B cell (primary cell): ENCODE measurements at regions not wholly inside any gene's neighbourhood (a gene's known extent, or its start where the extent isn't known, plus 50 kb on each side); places are given as distances from the start of the nearest gene placed in this dataset.

Experiments
- ATAC-seq: fragments of 200-7000 bp; cut with Tn5 transposase; one replicate; pipeline ENCODE4 v1.10.0; 2021; ENCODE audit warnings: low read depth, mild to moderate bottlenecking, moderate number of reproducible peaks, moderate library complexity
- CTCF ChIA-PET: fragments of 350-600 bp; sonication (Branson Sonifier 250); formaldehyde crosslinking; loops from one replicate; lab custom pipeline; 2021; ENCODE audit warnings: antibody characterized with exemption, inconsistent platforms; lab: Charles Lee
- POLR2A ChIA-PET: fragments of 350-600 bp; sonication (Branson Sonifier 250); formaldehyde crosslinking; loops from one replicate; lab custom pipeline; 2021; ENCODE audit warnings: antibody characterized with exemption; lab: Charles Lee
- DNase-seq: peaks from one replicate; pipeline ENCODE4 v3.0.0; 2013
- H2AFZ ChIP-seq: 2 replicates; pipeline ENCODE4 v1.6.1; 2012; ENCODE audit warnings: mild to moderate bottlenecking, low read depth, low read length; ENCODE audit not compliant: insufficient read depth, poor library complexity, severe bottlenecking
- H3K27ac ChIP-seq, 2 donors: 1 replicate in 1 of 2; 2 replicates in 1 of 2; pipeline ENCODE4 v1.5.1; 2012 to 2013; ENCODE audit warnings: low read length in 2 of 2, mild to moderate bottlenecking in 2 of 2, moderate library complexity in 1 of 2
- H3K27me3 ChIP-seq, 4 experiments: fragments of 200-600 bp in 1 of 4; sonication (generic) in 1 of 4; replicated peaks in 1 of 4; 1 replicate in 2 of 4; 2 replicates in 2 of 4; pipeline versions ENCODE4 v1.6.1 to v1.7.0; 2013 to 2016; ENCODE audit warnings: low read length in 3 of 4, mild to moderate bottlenecking in 2 of 4, mixed read lengths in 1 of 4, moderate library complexity in 1 of 4; ENCODE audit not compliant: insufficient read depth in 4 of 4, control insufficient read depth in 3 of 4; ENCODE audit errors: control extremely low read depth in 1 of 4
- H3K36me3 ChIP-seq, 2 experiments: replicated peaks in 1 of 2; 1 replicate in 1 of 2; 2 replicates in 1 of 2; pipeline versions ENCODE4 v1.6.1 to v1.7.1; 2013; ENCODE audit warnings: low read length in 1 of 2; ENCODE audit not compliant: insufficient read depth in 2 of 2, control insufficient read depth in 1 of 2; ENCODE audit errors: control extremely low read depth in 1 of 2, extremely low read depth in 1 of 2
- H3K4me1 ChIP-seq, 2 donors: fragments of 200-600 bp in 1 of 2; sonication (generic) in 1 of 2; 1 replicate in 1 of 2; 2 replicates in 1 of 2; pipeline versions ENCODE4 v1.5.1 to v1.6.1; 2013 to 2017; ENCODE audit warnings: low read length in 2 of 2; ENCODE audit not compliant: control insufficient read depth in 2 of 2, insufficient read depth in 2 of 2
- H3K4me2 ChIP-seq: replicated peaks from 2 replicates; pipeline ENCODE3; 2012; ENCODE audit warnings: mild to moderate bottlenecking, low read depth, low read length; ENCODE audit not compliant: poor library complexity, severe bottlenecking
- H3K4me3 ChIP-seq, 5 experiments: fragments of 200-600 bp in 1 of 5; sonication (generic) in 1 of 5; 1 replicate in 3 of 5; 2 replicates in 2 of 5; pipeline versions ENCODE4 v1.5.1 to v1.7.0; 2011 to 2016; ENCODE audit warnings: low read length in 4 of 5, mild to moderate bottlenecking in 4 of 5, low read depth in 2 of 5, control low read depth in 1 of 5, moderate library complexity in 1 of 5; ENCODE audit not compliant: insufficient read depth in 1 of 5; ENCODE audit errors: control extremely low read depth in 1 of 5, extremely low read depth in 1 of 5
- H3K79me2 ChIP-seq: fragments of 200-600 bp; sonication (generic); one replicate; pipeline ENCODE4 v1.6.0; 2016; ENCODE audit warnings: low read length; ENCODE audit not compliant: control insufficient read depth, insufficient read depth
- H3K9ac ChIP-seq: fragments of 200-600 bp; sonication (generic); 2 replicates; pipeline ENCODE4 v1.6.1; 2017; ENCODE audit warnings: mild to moderate bottlenecking, low read length, moderate library complexity
- H3K9me3 ChIP-seq, 3 donors: one replicate each; pipeline versions ENCODE4 v1.6.1 to v1.7.1; 2013; ENCODE audit warnings: low read length in 2 of 3; ENCODE audit not compliant: control insufficient read depth in 2 of 3, insufficient read depth in 1 of 3; ENCODE audit errors: control extremely low read depth in 1 of 3
- H4K20me1 ChIP-seq: 2 replicates; pipeline ENCODE4 v1.6.0; 2012; ENCODE audit warnings: mild to moderate bottlenecking, low read length; ENCODE audit not compliant: insufficient read depth, control insufficient read depth, poor library complexity, severe bottlenecking
- H3K27ac Mint-ChIP-seq: one replicate; pipeline ENCODE4 v1.8.0; 2021; ENCODE audit warnings: mixed read lengths
- H3K27me3 Mint-ChIP-seq: one replicate; pipeline ENCODE4 v1.8.0; 2021; ENCODE audit warnings: mixed read lengths
- H3K4me1 Mint-ChIP-seq: one replicate; pipeline ENCODE4 v1.8.0; 2021; ENCODE audit warnings: mixed read lengths
- H3K4me3 Mint-ChIP-seq: one replicate; pipeline ENCODE4 v1.8.0; 2021; ENCODE audit warnings: mixed read lengths
- H3K9me3 Mint-ChIP-seq: one replicate; pipeline ENCODE4 v1.8.0; 2022; ENCODE audit warnings: mixed read lengths; ENCODE audit not compliant: insufficient read depth
- CTCF ChIP-seq: fragments of 200-600 bp; IDR thresholded peaks from one replicate; pipeline ENCODE4 v1.8.0; 2022; ENCODE audit warnings: antibody characterized with exemption, mild to moderate bottlenecking
- EZH2 ChIP-seq: IDR thresholded peaks from 2 replicates; pipeline ENCODE4 v1.6.1; 2012; ENCODE audit warnings: borderline replicate concordance, low read depth, mild to moderate bottlenecking, moderate library complexity, low read length; ENCODE audit not compliant: insufficient read depth, poor library complexity, severe bottlenecking
- WGBS: methylation state at CpG from one replicate; pipeline ENCODE4 v1.1.5; 2013; ENCODE audit warnings: missing lambda C conversion rate; ENCODE audit not compliant: insufficient coverage; 5-methylcytosine and 5-hydroxymethylcytosine counted together
- intact Hi-C: fragments of 100-400 bp; cut with micrococcal nuclease; formaldehyde crosslinking; loops from one replicate; pipeline ENCODE4 v1.10.0; 2022

- no peak overlapping the region for H3K4me2 ChIP-seq
- H3K4me1 Mint-ChIP-seq = no peaks in the 10 kb centered on the region
- no peaks in the 10 kb centered on the region for H3K79me2 ChIP-seq
- 100% methylated on average over 1 of the region's 2 CpGs for WGBS
- intact Hi-C loops = no loop called here
- POLR2A ChIA-PET = no interaction called here
- no peak overlapping the region for H3K9ac ChIP-seq
- DNase-seq (no peak), ATAC-seq (no peak)
- H3K4me3 Mint-ChIP-seq = no peak overlapping the region
- no peaks in the 10 kb centered on the region for H3K27me3 ChIP-seq
- H2AFZ ChIP-seq = no peak overlapping the region
- H3K4me3 ChIP-seq = no peak overlapping the region
- H3K9me3 Mint-ChIP-seq = no peaks in the 10 kb centered on the region
- H3K4me1 ChIP-seq = no peaks in the 10 kb centered on the region
- H4K20me1 ChIP-seq = no peaks in the 10 kb centered on the region
- no peaks in the 10 kb centered on the region for H3K27me3 Mint-ChIP-seq
- peaks cover 0 to 1% (median 0%) of the 10 kb centered on the region in 3 donors for H3K9me3 ChIP-seq
- H3K27ac ChIP-seq = no peak overlapping the region
- CTCF ChIA-PET = no interaction called here
- TF ChIP-seq CTCF (no peak), EZH2 (no peak)
- H3K36me3 ChIP-seq = no peaks in the 10 kb centered on the region
- H3K27ac Mint-ChIP-seq = no peak overlapping the region
Observed at GRCh38 chr3:945738-946137, 147.1 kb upstream of the CNTN6 start.

GRCh38 chr3:952906-953305 lies 139.9 kb upstream of the CNTN6 start:
- TF ChIP-seq EZH2 (no peak), CTCF (no peak)
- Histone ChIP-seq H3K36me3 (no peaks in the 10 kb centered on the region), H2AFZ (no peak overlapping the region), H3K4me2 (no peak overlapping the region), H4K20me1 (no peaks in the 10 kb centered on the region), H3K27ac (no peak overlapping the region), H3K79me2 (no peaks in the 10 kb centered on the region), H3K9me3 (peaks cover 0 to 3% (median 2%) of the 10 kb centered on the region in 3 donors), H3K4me1 (no peaks in the 10 kb centered on the region), H3K27me3 (no peaks in the 10 kb centered on the region), H3K4me3 (no peak overlapping the region), H3K9ac (no peak overlapping the region)
- H3K4me3 Mint-ChIP-seq = no peak overlapping the region
- H3K4me1 Mint-ChIP-seq = no peaks in the 10 kb centered on the region
- WGBS = 100% methylated on average over 1 of the region's 1 CpG
- ATAC-seq = no peak
- no peak overlapping the region for H3K27ac Mint-ChIP-seq
- H3K27me3 Mint-ChIP-seq = no peaks in the 10 kb centered on the region
- H3K9me3 Mint-ChIP-seq = no peaks in the 10 kb centered on the region
- no peak for DNase-seq
- CTCF ChIA-PET = no interaction called here
- POLR2A ChIA-PET = no interaction called here
- intact Hi-C loops = no loop called here
